Stimulated activated CD8-positive, alpha-beta memory T cell treated with anti-CD3 and anti-CD28 coated beads, Interleukin-12 subunit alpha, Interleukin-12 subunit beta, amount 100 ng/mL, for 4 hours (primary cell): ENCODE measurements at regions not wholly inside any gene's neighbourhood (a gene's known extent, or its start where the extent isn't known, plus 50 kb on each side); places are given as distances from the start of the nearest gene placed in this dataset.

Experiments used
- DNase-seq: peaks from one replicate; pipeline ENCODE4 v3.0.0-alpha.2; 2020; ENCODE audit warnings: low read depth

DNA sequence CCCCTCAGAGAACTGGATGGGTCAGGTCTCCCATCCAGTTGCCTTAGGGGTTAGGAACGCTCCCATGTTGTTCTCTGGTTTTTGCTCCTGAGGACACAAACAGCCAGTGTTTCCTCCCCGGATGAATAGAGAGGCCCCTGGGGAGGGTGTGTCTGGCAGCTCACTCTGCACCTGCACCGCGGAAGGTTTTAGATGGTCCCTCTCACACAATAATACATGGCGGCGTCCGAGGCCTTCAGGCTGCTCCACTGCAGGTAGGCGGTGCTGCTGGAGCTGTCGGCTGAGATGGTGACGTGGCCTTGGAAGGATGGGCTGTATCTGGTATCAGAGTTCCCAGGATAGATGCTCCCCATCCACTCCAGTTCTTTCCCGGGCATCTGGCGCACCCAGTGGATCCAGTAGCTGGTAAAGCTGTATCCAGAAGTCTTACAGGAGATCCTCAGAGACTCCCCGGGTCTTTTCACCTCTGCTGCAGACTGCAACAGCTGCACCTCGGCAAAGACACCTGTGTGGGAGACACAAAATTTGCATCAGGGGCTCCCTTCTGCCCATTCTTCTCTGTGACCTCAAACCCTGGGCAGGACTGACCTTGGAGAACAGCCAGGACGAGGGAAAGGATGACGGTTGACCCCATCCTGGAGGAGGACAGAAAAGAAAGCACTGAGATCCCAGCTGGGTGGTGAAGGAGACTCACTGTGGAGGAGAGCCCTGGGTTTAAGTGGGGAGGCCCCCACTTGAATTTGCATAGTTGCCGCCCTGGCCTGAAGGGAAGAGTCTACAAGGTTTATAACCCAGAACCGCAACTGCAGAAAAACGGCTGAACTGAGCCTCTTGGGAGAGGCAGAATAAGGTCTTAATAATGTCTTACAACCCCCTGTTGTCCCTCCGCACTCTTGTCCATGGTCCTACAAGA lies 1324.8 kb downstream of the TMEM121 start:
- no peak for DNase-seq

DNA sequence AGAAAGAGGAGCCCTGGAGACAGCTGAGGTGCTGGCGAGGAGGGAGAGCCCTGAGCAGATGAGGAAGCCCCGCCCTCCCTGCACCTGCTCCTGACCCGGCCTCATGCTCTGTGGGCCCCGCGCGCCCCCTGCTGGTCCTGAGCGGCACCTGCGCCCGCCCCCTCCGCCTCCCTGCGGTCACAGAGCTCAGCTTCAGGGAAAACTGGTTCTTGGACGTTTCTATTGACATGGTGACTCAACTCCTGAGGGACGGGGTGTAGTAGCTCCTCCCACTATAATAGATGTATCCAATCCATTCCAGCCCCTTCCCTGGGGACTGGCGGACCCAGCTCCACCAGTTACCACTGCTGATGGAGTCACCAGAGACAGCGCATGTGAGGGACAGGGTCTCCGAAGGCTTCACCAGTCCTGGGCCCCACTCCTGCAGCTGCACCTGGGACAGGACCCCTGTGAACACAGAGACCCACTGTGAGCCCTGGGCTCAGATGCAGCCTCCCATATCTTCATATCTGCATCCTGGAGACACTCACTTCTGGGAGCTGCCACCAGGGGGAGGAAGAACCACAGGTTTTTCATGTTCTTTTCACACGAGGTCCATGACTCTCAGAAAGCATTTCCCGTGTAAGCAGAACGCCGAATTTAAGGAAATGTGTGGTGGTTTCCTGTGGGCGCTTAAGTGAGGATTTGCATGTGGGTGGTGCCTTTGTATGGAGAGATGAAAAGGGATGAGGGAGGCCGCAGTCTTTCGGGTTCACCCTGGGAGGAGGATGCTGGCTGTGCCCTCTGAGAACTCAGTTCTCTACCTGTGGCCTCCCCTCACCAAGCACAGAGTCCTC lies 1346.4 kb downstream of the TMEM121 start:
- peak; percentile 77 for DNase-seq

DNA sequence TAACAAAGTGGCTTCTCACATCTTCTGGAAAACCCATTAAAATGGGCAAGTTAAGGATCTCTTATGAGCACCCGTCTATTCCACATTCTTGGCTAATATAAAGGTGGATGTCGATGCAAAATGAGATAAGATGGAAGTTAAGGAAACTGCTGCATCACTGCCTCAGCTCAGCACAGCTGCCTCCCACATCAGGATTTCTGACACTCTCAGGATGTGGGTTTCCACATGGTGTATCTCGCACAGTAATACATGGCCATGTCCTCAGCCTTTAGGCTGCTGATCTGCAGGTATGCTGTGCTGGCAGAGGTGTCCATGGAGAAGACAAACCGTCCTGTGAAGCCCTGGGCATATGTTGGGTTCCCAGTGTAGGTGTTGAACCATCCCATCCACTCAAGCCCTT lies 1348.0 kb downstream of the TMEM121 start:
- no peak for DNase-seq

DNA sequence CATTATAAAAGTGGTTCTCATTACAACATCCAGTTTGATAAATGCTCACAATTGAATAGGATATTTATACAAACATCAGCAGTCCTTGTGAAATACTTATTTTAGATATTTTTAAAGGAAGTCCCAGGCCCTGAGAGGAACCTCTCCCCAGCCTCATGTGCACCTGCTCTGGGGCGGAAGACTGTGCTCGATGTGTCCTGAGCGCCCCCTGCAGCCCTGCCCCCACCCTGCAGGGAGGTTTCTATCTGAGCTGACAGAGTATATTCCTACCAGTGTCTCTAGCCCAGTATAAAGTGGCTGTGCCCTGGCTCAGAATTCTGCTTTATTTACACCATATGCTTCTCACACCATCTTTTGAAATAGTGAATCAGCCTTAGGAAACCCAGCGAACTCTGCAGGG lies 1349.1 kb downstream of the TMEM121 start:
- DNase-seq, result no peak

DNA sequence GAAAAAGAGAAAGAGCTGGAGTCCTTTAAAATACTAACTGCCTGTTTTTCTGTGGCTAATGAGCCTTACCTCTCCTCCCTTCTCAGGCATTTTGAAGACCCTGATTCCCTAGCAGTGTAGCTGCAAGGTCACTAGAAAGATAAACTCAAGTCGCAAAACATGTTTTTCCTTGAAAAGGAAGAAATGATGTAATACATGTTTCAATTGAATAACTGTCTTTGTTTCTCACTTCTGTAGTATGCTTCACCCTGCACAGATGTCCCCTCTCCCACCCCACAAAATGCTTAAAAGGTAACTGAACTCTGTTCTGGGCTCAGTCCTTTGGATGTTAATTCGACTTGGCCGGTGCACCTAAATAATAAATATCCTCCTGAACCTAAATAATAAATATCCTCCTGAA lies 1350.3 kb downstream of the TMEM121 start:
- no peak for DNase-seq

DNA sequence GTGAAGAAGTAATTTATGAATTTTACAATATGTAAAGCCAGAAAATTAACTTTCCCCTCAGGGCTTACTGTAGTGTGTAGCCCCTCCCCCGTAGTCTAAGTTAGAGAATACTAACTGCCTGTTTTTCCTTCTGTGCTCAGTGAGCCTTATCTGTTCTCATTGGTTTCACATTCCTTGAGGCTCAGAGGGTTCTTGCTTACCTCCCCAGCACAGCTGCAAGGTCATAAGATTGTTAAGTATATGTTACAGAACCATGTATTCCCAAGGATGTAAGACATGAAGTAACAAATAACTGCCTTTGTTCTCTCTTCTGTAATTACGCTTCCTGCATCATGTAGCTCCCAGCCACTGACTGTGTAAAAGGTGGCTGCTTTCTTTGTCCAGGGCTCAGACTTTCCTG lies 1351.1 kb downstream of the TMEM121 start:
- DNase-seq, result no peak

DNA sequence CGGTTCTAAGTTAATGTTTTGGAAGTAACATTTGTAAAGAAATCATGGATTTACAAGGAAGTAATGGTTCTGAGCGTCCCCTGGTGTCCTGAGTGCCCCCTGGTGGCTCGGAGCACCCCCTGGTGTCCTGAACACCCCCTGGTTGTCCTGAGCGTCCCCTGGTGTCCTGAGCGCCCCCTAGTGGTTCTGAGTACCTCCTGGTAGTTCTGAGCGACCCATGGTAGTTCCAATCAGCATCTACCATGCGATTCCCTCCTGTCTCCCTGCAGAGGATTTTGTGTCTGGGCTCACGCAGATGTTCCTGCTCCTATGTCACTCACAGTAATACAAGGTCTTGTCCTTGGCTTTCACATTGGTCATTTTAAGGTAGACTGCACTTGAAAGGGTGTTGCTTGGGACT lies 1352.9 kb downstream of the TMEM121 start:
- DNase-seq, result no peak

DNA sequence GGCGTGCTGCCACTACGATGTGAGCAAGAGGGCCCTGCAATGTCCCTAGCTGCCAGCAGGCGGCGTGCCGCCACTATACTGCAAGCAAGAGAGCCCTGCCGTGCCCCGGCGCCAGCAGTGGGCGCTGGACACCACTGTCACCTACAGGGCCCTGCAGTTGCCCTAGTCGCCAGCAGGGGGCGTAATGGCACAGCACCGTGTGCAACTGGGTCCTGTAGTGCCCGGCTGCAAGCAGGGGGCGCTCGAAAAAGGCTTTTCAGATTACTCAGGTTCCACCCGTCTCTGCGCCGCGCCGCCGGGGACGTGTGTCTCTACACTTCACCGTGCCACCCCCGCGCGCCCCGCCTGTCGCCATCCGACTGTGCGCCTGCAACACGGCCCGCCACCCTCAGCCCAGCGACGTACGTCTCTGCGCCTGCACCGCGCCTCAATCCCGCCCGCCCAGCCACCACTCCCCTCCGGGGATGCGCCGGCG lies 1356.9 kb downstream of the TMEM121 start:
- no peak for DNase-seq
